ENCODE measurements at regions not wholly inside any gene's neighbourhood (a gene's known extent, or its start where the extent isn't known, plus 50 kb on each side); places are given as distances from the start of the nearest gene placed in this dataset.

DNA sequence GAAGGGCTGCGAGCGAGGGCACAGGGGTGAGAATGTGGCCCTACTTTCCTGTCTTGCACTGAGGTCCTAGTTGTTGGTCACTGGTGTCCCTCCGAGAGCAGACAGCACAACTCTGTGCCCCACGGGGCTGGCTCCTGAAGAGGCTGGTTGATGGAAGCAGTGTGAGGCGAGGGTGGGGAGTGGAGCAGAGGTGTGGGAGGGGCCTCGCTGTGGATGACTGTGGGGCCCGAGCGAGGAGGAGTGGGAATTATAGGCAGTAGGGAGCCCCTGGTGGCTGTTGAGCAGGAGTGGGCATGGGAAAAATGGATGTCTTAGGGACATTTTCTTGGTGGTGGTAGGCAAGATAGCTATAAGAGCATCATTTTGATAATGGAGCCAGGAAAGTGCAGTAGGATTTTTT lies 660.5 kb upstream of the HS6ST1 start:
- TF ChIP-seq POLR2AphosphoS5 (IDR thresholded peaks at IDR 0.05; ENCODE audit: low read depth, low read length): no peak
- TF ChIP-seq TAF1 (IDR thresholded peaks at IDR 0.05; ENCODE audit: low read depth, low read length): no peak
- TF ChIP-seq POLR2A (IDR thresholded peaks at IDR 0.05; ENCODE audit: low read depth, low read length): no peak
